ENCODE measurements at regions not wholly inside any gene's neighbourhood (a gene's known extent, or its start where the extent isn't known, plus 50 kb on each side); places are given as distances from the start of the nearest gene placed in this dataset.
A peak's percentile ranks its signal among the peaks of the same experiment; 100 is the strongest.
"Not testable (repeated sequence)": the region's sequence is repeated elsewhere in the genome, so short reads cannot be mapped to it uniquely, and the experiment has no call there.

GRCh38 chr10:94116848-94117247, 123.1 kb downstream of the PLCE1 start:
- peaks cover 4% of the 10 kb centered on the region for H3K9me3 Mint-ChIP-seq (ENCODE audit: unreplicated experiment)
- no peak overlapping the region for H3K27ac Mint-ChIP-seq (ENCODE audit: unreplicated experiment)
- no peaks in the 10 kb centered on the region for H3K27me3 Mint-ChIP-seq (ENCODE audit: unreplicated experiment)
- TF ChIP-seq CTCF (IDR thresholded peaks at IDR 0.05) = no peak
- H3K4me3 Mint-ChIP-seq (ENCODE audit: unreplicated experiment) = no peak overlapping the region
- H3K4me1 Mint-ChIP-seq (ENCODE audit: unreplicated experiment) = peaks cover 10% of the 10 kb centered on the region
- peaks cover 2% of the 10 kb centered on the region for H3K36me3 Mint-ChIP-seq (ENCODE audit: unreplicated experiment)
- DNase-seq (ENCODE audit: extremely low spot score, unreplicated experiment) = no peak

- H3K36me3 Mint-ChIP-seq (ENCODE audit: unreplicated experiment) = no peaks in the 10 kb centered on the region
- no peak overlapping the region for H3K4me3 Mint-ChIP-seq (ENCODE audit: unreplicated experiment)
- H3K9me3 Mint-ChIP-seq (ENCODE audit: unreplicated experiment) = peaks cover 4% of the 10 kb centered on the region
- no peak for DNase-seq (ENCODE audit: extremely low spot score, unreplicated experiment)
- H3K27ac Mint-ChIP-seq (ENCODE audit: unreplicated experiment) = peak overlapping the region; percentile 82
- TF ChIP-seq CTCF (IDR thresholded peaks at IDR 0.05) = no peak
- peaks cover 48% of the 10 kb centered on the region for H3K4me1 Mint-ChIP-seq (ENCODE audit: unreplicated experiment)
- no peaks in the 10 kb centered on the region for H3K27me3 Mint-ChIP-seq (ENCODE audit: unreplicated experiment)
Measured at GRCh38 chr10:94122211-94122610, 128.5 kb downstream of the PLCE1 start.

- no peak overlapping the region for H3K4me3 Mint-ChIP-seq (ENCODE audit: unreplicated experiment)
- peaks cover 45% of the 10 kb centered on the region for H3K4me1 Mint-ChIP-seq (ENCODE audit: unreplicated experiment)
- no peak for DNase-seq (ENCODE audit: extremely low spot score, unreplicated experiment)
- no peaks in the 10 kb centered on the region for H3K27me3 Mint-ChIP-seq (ENCODE audit: unreplicated experiment)
- peaks cover 3% of the 10 kb centered on the region for H3K9me3 Mint-ChIP-seq (ENCODE audit: unreplicated experiment)
- peak overlapping the region; percentile 82 for H3K27ac Mint-ChIP-seq (ENCODE audit: unreplicated experiment)
- no peaks in the 10 kb centered on the region for H3K36me3 Mint-ChIP-seq (ENCODE audit: unreplicated experiment)
- no peak for TF ChIP-seq CTCF (IDR thresholded peaks at IDR 0.05)
Measured at GRCh38 chr10:94123258-94123995, 129.7 kb downstream of the PLCE1 start.

GRCh38 chr10:94124147-94124546, 130.4 kb downstream of the PLCE1 start:
- not testable (repeated sequence) for DNase-seq (ENCODE audit: extremely low spot score, unreplicated experiment); H3K4me3 Mint-ChIP-seq (ENCODE audit: unreplicated experiment); H3K27me3 Mint-ChIP-seq (ENCODE audit: unreplicated experiment); H3K36me3 Mint-ChIP-seq (ENCODE audit: unreplicated experiment); H3K9me3 Mint-ChIP-seq (ENCODE audit: unreplicated experiment)
- Mint-ChIP-seq H3K4me1 (ENCODE audit: unreplicated experiment) (peaks cover 46% of the 10 kb centered on the region), H3K27ac (ENCODE audit: unreplicated experiment) (peak overlapping the region; percentile 82)

GRCh38 chr10:94125268-94125667, 131.5 kb downstream of the PLCE1 start:
- H3K4me1 Mint-ChIP-seq (ENCODE audit: unreplicated experiment) = peaks cover 53% of the 10 kb centered on the region
- H3K36me3 Mint-ChIP-seq (ENCODE audit: unreplicated experiment); H3K9me3 Mint-ChIP-seq (ENCODE audit: unreplicated experiment); DNase-seq (ENCODE audit: extremely low spot score, unreplicated experiment); H3K4me3 Mint-ChIP-seq (ENCODE audit: unreplicated experiment); H3K27me3 Mint-ChIP-seq (ENCODE audit: unreplicated experiment): not testable (repeated sequence)
- H3K27ac Mint-ChIP-seq (ENCODE audit: unreplicated experiment) = peak overlapping the region; percentile 82

- Mint-ChIP-seq H3K4me3 (ENCODE audit: unreplicated experiment) (no peak overlapping the region), H3K36me3 (ENCODE audit: unreplicated experiment) (no peaks in the 10 kb centered on the region), H3K27ac (ENCODE audit: unreplicated experiment) (peak overlapping the region; percentile 82), H3K9me3 (ENCODE audit: unreplicated experiment) (no peaks in the 10 kb centered on the region), H3K27me3 (ENCODE audit: unreplicated experiment) (no peaks in the 10 kb centered on the region), H3K4me1 (ENCODE audit: unreplicated experiment) (peaks cover 53% of the 10 kb centered on the region)
- DNase-seq (ENCODE audit: extremely low spot score, unreplicated experiment) = no peak
- TF ChIP-seq CTCF (IDR thresholded peaks at IDR 0.05) = no peak
Measured at GRCh38 chr10:94125856-94126255, 132.1 kb downstream of the PLCE1 start.
